ENCODE measurements at regions not wholly inside any gene's neighbourhood (a gene's known extent, or its start where the extent isn't known, plus 50 kb on each side); places are given as distances from the start of the nearest gene placed in this dataset.

GRCh38 chr12:66066137-66066928, 64.2 kb downstream of the LLPH start:
- peak; percentile 77 to 81 for DNase-seq (ENCODE audit: low read depth in 2 of 2)

- DNase-seq (ENCODE audit: low read depth in 2 of 2): peak; percentile 68 to 72
These were observed 64.9 kb downstream of the LLPH start for GRCh38 chr12:66065641-66066136.

- DNase-seq (ENCODE audit: low read depth in 2 of 2): peak; percentile 53 to 60
These were observed 65.4 kb downstream of the LLPH start for GRCh38 chr12:66065150-66065549.

- DNase-seq (ENCODE audit: low read depth in 2 of 2): peak; percentile 69 to 72
These were observed 66.6 kb downstream of the LLPH start for GRCh38 chr12:66063916-66064315.

GRCh38 chr12:66062290-66062625, 68.3 kb downstream of the LLPH start:
- DNase-seq (ENCODE audit: low read depth in 2 of 2): no peak

GRCh38 chr12:66061557-66062289, 68.8 kb downstream of the LLPH start:
- DNase-seq (ENCODE audit: low read depth in 2 of 2): no peak

- no peak for DNase-seq (ENCODE audit: low read depth in 2 of 2)
These were observed 69.5 kb downstream of the LLPH start for GRCh38 chr12:66061076-66061475.

- no peak for DNase-seq (ENCODE audit: low read depth in 2 of 2)
These were observed 70.2 kb downstream of the LLPH start for GRCh38 chr12:66060163-66060907.

GRCh38 chr12:66059666-66060065, 70.9 kb downstream of the LLPH start:
- DNase-seq (ENCODE audit: low read depth in 2 of 2): no peak

- no peak for DNase-seq (ENCODE audit: low read depth in 2 of 2)
These were observed 72.0 kb downstream of the LLPH start for GRCh38 chr12:66058554-66058953.

GRCh38 chr12:66055837-66056319, 74.7 kb downstream of the LLPH start:
- no peak for DNase-seq (ENCODE audit: low read depth in 2 of 2)

GRCh38 chr12:66052988-66053615, 77.4 kb downstream of the LLPH start:
- no peak for DNase-seq (ENCODE audit: low read depth in 2 of 2)

GRCh38 chr12:66051361-66051760, 79.2 kb downstream of the LLPH start:
- no peak for DNase-seq (ENCODE audit: low read depth in 2 of 2)

- DNase-seq (ENCODE audit: low read depth in 2 of 2): no peak
These were observed 79.9 kb downstream of the LLPH start for GRCh38 chr12:66050610-66051009.

GRCh38 chr12:66050283-66050576, 80.3 kb downstream of the LLPH start:
- no peak for DNase-seq (ENCODE audit: low read depth in 2 of 2)

GRCh38 chr12:66049538-66050282, 80.8 kb downstream of the LLPH start:
- DNase-seq (ENCODE audit: low read depth in 2 of 2): no peak

GRCh38 chr12:66048835-66049537, 81.6 kb downstream of the LLPH start:
- DNase-seq (ENCODE audit: low read depth in 2 of 2): peak in 1 of 2 experiments; percentile 49

GRCh38 chr12:66048218-66048834, 82.2 kb downstream of the LLPH start:
- no peak for DNase-seq (ENCODE audit: low read depth in 2 of 2)

GRCh38 chr12:66047411-66048021, 83.0 kb downstream of the LLPH start:
- peak; percentile 64 to 71 for DNase-seq (ENCODE audit: low read depth in 2 of 2)

GRCh38 chr12:66045506-66045905, 85.0 kb downstream of the LLPH start:
- DNase-seq (ENCODE audit: low read depth in 2 of 2): no peak

All from fibroblast of skin of left quadriceps (primary cell).